ENCODE measurements at regions not wholly inside any gene's neighbourhood (a gene's known extent, or its start where the extent isn't known, plus 50 kb on each side); places are given as distances from the start of the nearest gene placed in this dataset.

DNA sequence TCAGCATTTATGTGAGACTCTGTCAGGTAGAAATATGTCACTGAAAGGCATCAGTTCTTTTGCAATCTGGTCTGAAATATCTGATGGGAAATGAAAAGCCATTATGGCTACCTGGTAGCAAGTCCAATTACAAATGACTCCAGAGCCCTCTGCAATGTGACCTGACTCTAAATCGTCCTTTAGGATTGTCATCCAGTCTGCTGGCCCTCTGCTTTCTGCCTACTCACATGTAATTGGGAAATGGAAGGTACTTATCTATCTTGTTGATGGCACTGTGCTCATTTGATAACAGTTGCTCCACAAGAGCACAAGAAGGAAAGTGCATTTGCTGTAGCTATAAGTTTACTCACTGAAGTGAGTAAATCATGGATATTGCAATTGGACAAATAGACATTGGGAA lies 799.8 kb downstream of the RAPGEF2 start:
- ATAC-seq (ENCODE audit: insufficient read depth, low FRiP score) (no peak), DNase-seq (no peak)
- Histone ChIP-seq H3K4me3 (no peak overlapping the region), H3K4me1 (ENCODE audit: control insufficient read depth in 5 of 5, insufficient read depth in 5 of 5, low read length in 5 of 5) (peaks cover 0 to 5% (median 0%) of the 10 kb centered on the region in 5 donors), H3K27ac (ENCODE audit: low read depth in 1 of 2, low read length in 1 of 2) (no peak overlapping the region), H3K36me3 (ENCODE audit: control insufficient read depth in 4 of 4, insufficient read depth in 4 of 4, low read length in 4 of 4) (no peaks in the 10 kb centered on the region), H3K9me3 (ENCODE audit: control insufficient read depth in 4 of 4, insufficient read depth in 3 of 4, low read length in 3 of 4) (peaks cover 0 to 3% (median 0%) of the 10 kb centered on the region in 4 donors), H3K9ac (ENCODE audit: insufficient read depth in 1 of 2, low read length in 2 of 2) (no peak overlapping the region), H3K27me3 (ENCODE audit: control insufficient read depth in 3 of 3, insufficient read depth in 3 of 3, low read length in 2 of 3) (no peaks in the 10 kb centered on the region)
- no peak for TF ChIP-seq CTCF (IDR thresholded peaks at IDR 0.05; ENCODE audit: control extremely low read depth, extremely low read depth)
- 0 to 29% methylated on average over 1 of the region's 1 CpG for WGBS, 2 donors

GRCh38 chr4:159904906-159905305 lies 802.0 kb downstream of the RAPGEF2 start:
- TF ChIP-seq CTCF (IDR thresholded peaks at IDR 0.05; ENCODE audit: control extremely low read depth, extremely low read depth) = no peak
- peaks cover 0 to 5% (median 0%) of the 10 kb centered on the region in 5 donors for H3K4me1 ChIP-seq (ENCODE audit: control insufficient read depth in 5 of 5, insufficient read depth in 5 of 5, low read length in 5 of 5)
- ATAC-seq (ENCODE audit: insufficient read depth, low FRiP score) = no peak
- H3K4me3 ChIP-seq = no peak overlapping the region
- 64 to 75% methylated on average over 2 of the region's 2 CpGs for WGBS, 2 donors
- H3K9ac ChIP-seq (ENCODE audit: insufficient read depth in 1 of 2, low read length in 2 of 2) = no peak overlapping the region
- no peaks in the 10 kb centered on the region for H3K36me3 ChIP-seq (ENCODE audit: control insufficient read depth in 4 of 4, insufficient read depth in 4 of 4, low read length in 4 of 4)
- DNase-seq = no peak
- no peaks in the 10 kb centered on the region for H3K27me3 ChIP-seq (ENCODE audit: control insufficient read depth in 3 of 3, insufficient read depth in 3 of 3, low read length in 2 of 3)
- H3K27ac ChIP-seq (ENCODE audit: low read depth in 1 of 2, low read length in 1 of 2) = no peak overlapping the region
- peaks cover 0 to 9% (median 1%) of the 10 kb centered on the region in 4 donors for H3K9me3 ChIP-seq (ENCODE audit: control insufficient read depth in 4 of 4, insufficient read depth in 3 of 4, low read length in 3 of 4)

GRCh38 chr4:159906051-159906450 lies 803.2 kb downstream of the RAPGEF2 start:
- DNase-seq (no peak), ATAC-seq (ENCODE audit: insufficient read depth, low FRiP score) (no peak)
- Histone ChIP-seq H3K4me1 (ENCODE audit: control insufficient read depth in 5 of 5, insufficient read depth in 5 of 5, low read length in 5 of 5) (peaks cover 0 to 5% (median 0%) of the 10 kb centered on the region in 5 donors), H3K27me3 (ENCODE audit: control insufficient read depth in 3 of 3, insufficient read depth in 3 of 3, low read length in 2 of 3) (no peaks in the 10 kb centered on the region), H3K9me3 (ENCODE audit: control insufficient read depth in 4 of 4, insufficient read depth in 3 of 4, low read length in 3 of 4) (peaks cover 0 to 9% (median 1%) of the 10 kb centered on the region in 4 donors), H3K4me3 (no peak overlapping the region), H3K36me3 (ENCODE audit: control insufficient read depth in 4 of 4, insufficient read depth in 4 of 4, low read length in 4 of 4) (no peaks in the 10 kb centered on the region), H3K9ac (ENCODE audit: insufficient read depth in 1 of 2, low read length in 2 of 2) (no peak overlapping the region), H3K27ac (ENCODE audit: low read depth in 1 of 2, low read length in 1 of 2) (no peak overlapping the region)
- no peak for TF ChIP-seq CTCF (IDR thresholded peaks at IDR 0.05; ENCODE audit: control extremely low read depth, extremely low read depth)

DNA sequence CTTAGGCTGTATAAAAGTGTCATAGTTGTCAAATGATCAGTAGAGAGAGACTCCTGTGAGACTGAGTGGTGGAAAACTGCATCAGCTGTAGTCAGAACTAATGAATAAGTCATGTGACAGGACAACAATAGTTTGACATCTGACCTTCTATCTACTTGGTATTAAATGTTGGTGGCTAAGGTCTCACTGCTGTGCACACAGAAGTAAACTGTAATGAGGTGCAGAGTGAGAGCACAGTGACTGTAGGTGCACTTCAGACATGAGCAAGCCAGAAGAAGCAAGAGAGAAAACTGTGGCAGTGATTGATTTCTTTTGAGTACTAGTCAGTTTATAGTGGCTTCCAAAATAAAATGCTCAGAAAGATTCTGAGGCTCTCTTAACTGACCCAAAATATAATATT lies 803.6 kb downstream of the RAPGEF2 start:
- Histone ChIP-seq H3K36me3 (ENCODE audit: control insufficient read depth in 4 of 4, insufficient read depth in 4 of 4, low read length in 4 of 4) (no peaks in the 10 kb centered on the region), H3K4me1 (ENCODE audit: control insufficient read depth in 5 of 5, insufficient read depth in 5 of 5, low read length in 5 of 5) (peaks cover 0 to 4% (median 0%) of the 10 kb centered on the region in 5 donors), H3K9ac (ENCODE audit: insufficient read depth in 1 of 2, low read length in 2 of 2) (no peak overlapping the region), H3K9me3 (ENCODE audit: control insufficient read depth in 4 of 4, insufficient read depth in 3 of 4, low read length in 3 of 4) (peaks cover 0 to 9% (median 1%) of the 10 kb centered on the region in 4 donors), H3K27me3 (ENCODE audit: control insufficient read depth in 3 of 3, insufficient read depth in 3 of 3, low read length in 2 of 3) (no peaks in the 10 kb centered on the region), H3K4me3 (no peak overlapping the region), H3K27ac (ENCODE audit: low read depth in 1 of 2, low read length in 1 of 2) (no peak overlapping the region)
- no peak for TF ChIP-seq CTCF (IDR thresholded peaks at IDR 0.05; ENCODE audit: control extremely low read depth, extremely low read depth)
- DNase-seq = no peak
- no peak for ATAC-seq (ENCODE audit: insufficient read depth, low FRiP score)

Measured in lung (tissue), 11 donors.